H1 (cell line): ENCODE measurements at regions not wholly inside any gene's neighbourhood (a gene's known extent, or its start where the extent isn't known, plus 50 kb on each side); places are given as distances from the start of the nearest gene placed in this dataset.

Experiments used
- CTCF ChIA-PET: fragments of 300-600 bp; sonication (Branson Sonifier 250); formaldehyde crosslinking; loops from one replicate; lab custom pipeline; 2021; ENCODE audit not compliant: partially characterized antibody; lab: Charles Lee
- POLR2A ChIA-PET: fragments of 300-600 bp; sonication (Branson Sonifier 250); formaldehyde crosslinking; loops from one replicate; lab custom pipeline; 2021; ENCODE audit warnings: inconsistent platforms; ENCODE audit not compliant: partially characterized antibody; lab: Charles Lee
- DNase-seq, 2 experiments: peaks; one replicate each; pipeline versions ENCODE4 v3.0.0 to v3.0.0-alpha.2; 2010 to 2022; ENCODE audit warnings: low spot score in 2 of 2, low read depth in 1 of 2, mixed read lengths in 1 of 2
- FAIRE-seq: peaks from 2 replicates; lab custom pipeline; 2011; peaks lifted over from hg19 to GRCh38; lab: Jason Lieb, UNC
- H2AFZ ChIP-seq: 2 replicates; pipeline ENCODE4 v1.8.1; 2012; ENCODE audit warnings: low read length, inconsistent platforms
- H2AK5ac ChIP-seq: 2 replicates; pipeline ENCODE4 v1.6.1; 2013; ENCODE audit warnings: low read depth, low read length
- H2BK120ac ChIP-seq: replicated peaks from 2 replicates; pipeline ENCODE3; 2013; ENCODE audit warnings: low read depth, low read length, inconsistent platforms
- H2BK12ac ChIP-seq: 2 replicates; pipeline ENCODE4 v1.6.1; 2013; ENCODE audit warnings: low read depth, low read length
- H2BK15ac ChIP-seq: 2 replicates; pipeline ENCODE4 v1.6.1; 2013; ENCODE audit warnings: low read length
- H2BK20ac ChIP-seq: 2 replicates; pipeline ENCODE4 v1.6.1; 2013; ENCODE audit warnings: low read length
- H2BK5ac ChIP-seq: 2 replicates; pipeline ENCODE4 v1.6.1; 2013; ENCODE audit warnings: low read depth, low read length
- H3K14ac ChIP-seq: 2 replicates; pipeline ENCODE4 v1.6.1; 2013; ENCODE audit warnings: inconsistent platforms; ENCODE audit not compliant: insufficient read length
- H3K18ac ChIP-seq: 2 replicates; pipeline ENCODE4 v1.6.1; 2013; ENCODE audit warnings: low read length; ENCODE audit errors: extremely low read depth
- H3K23ac ChIP-seq: 2 replicates; pipeline ENCODE4 v1.6.1; 2013; ENCODE audit warnings: inconsistent platforms; ENCODE audit not compliant: insufficient read length
- H3K23me2 ChIP-seq: 2 replicates; pipeline ENCODE4 v1.6.1; 2013; ENCODE audit warnings: low read depth, low read length
- H3K27ac ChIP-seq: 2 replicates; pipeline ENCODE4 v1.6.1; 2011; ENCODE audit warnings: low read depth, low read length, inconsistent platforms
- H3K27me3 ChIP-seq, 4 experiments: replicated peaks in 1 of 4; 1 replicate in 1 of 4; 2 replicates in 3 of 4; pipeline versions ENCODE4 v1.6.1 to v1.8.1; 2011 to 2013; ENCODE audit warnings: low read length in 3 of 4, mild to moderate bottlenecking in 3 of 4, inconsistent platforms in 2 of 4, mixed read lengths in 2 of 4, moderate library complexity in 1 of 4; ENCODE audit not compliant: control insufficient read depth in 3 of 4, insufficient read depth in 3 of 4; ENCODE audit errors: extremely low read depth in 1 of 4
- H3K36me3 ChIP-seq, 4 experiments: 2 replicates each; pipeline versions ENCODE4 v1.6.1 to v1.8.1; 2011 to 2013; ENCODE audit warnings: mild to moderate bottlenecking in 4 of 4, low read length in 3 of 4, moderate library complexity in 2 of 4, control low read depth in 1 of 4, inconsistent platforms in 1 of 4; ENCODE audit not compliant: insufficient read depth in 4 of 4, control insufficient read depth in 2 of 4
- H3K4ac ChIP-seq: replicated peaks from 2 replicates; pipeline ENCODE3; 2013; ENCODE audit warnings: low read length, low read depth, mixed read lengths, inconsistent platforms; ENCODE audit not compliant: insufficient read length
- H3K4me1 ChIP-seq, 4 experiments: replicated peaks in 1 of 4; 1 replicate in 1 of 4; 2 replicates in 3 of 4; pipeline versions ENCODE4 v1.6.1 to v1.8.1; 2011 to 2013; ENCODE audit warnings: low read length in 3 of 4, inconsistent platforms in 2 of 4, mixed read lengths in 1 of 4; ENCODE audit not compliant: insufficient read depth in 4 of 4, control insufficient read depth in 3 of 4
- H3K4me2 ChIP-seq, 2 experiments: 2 replicates each; pipeline versions ENCODE4 v1.6.1 to v1.8.1; 2011 to 2013; ENCODE audit warnings: low read depth in 2 of 2, low read length in 2 of 2, control low read depth in 1 of 2, inconsistent platforms in 1 of 2, mild to moderate bottlenecking in 1 of 2; ENCODE audit not compliant: insufficient read depth in 1 of 2
- H3K4me3 ChIP-seq, 4 experiments: fragments of 200-600, 300-600 bp in 1 of 4; sonication (generic), shearing (Covaris generic), sonication (Bioruptor Twin) in 1 of 4; 2 replicates each; pipeline versions ENCODE4 v1.5.1 to v1.8.1; 2011 to 2016; ENCODE audit warnings: low read length in 4 of 4, low read depth in 3 of 4, control low read depth in 2 of 4, inconsistent platforms in 2 of 4, mild to moderate bottlenecking in 2 of 4, mixed read lengths in 1 of 4, moderate library complexity in 1 of 4; ENCODE audit not compliant: insufficient read depth in 2 of 4; ENCODE audit errors: extremely low read depth in 1 of 4
- H3K56ac ChIP-seq: replicated peaks from 2 replicates; pipeline ENCODE3; 2013; ENCODE audit warnings: low read depth, mild to moderate bottlenecking, mixed read lengths, low read length, inconsistent platforms; ENCODE audit not compliant: insufficient read length
- H3K79me1 ChIP-seq: 2 replicates; pipeline ENCODE4 v1.6.1; 2013; ENCODE audit warnings: low read depth, low read length, control low read depth
- H3K79me2 ChIP-seq, 2 experiments: 2 replicates each; pipeline versions ENCODE4 v1.6.1 to v1.8.1; 2012 to 2013; ENCODE audit warnings: low read length in 2 of 2, mild to moderate bottlenecking in 2 of 2, inconsistent platforms in 1 of 2; ENCODE audit not compliant: insufficient read depth in 2 of 2, control insufficient read depth in 1 of 2
- H3K9ac ChIP-seq, 4 experiments: replicated peaks in 1 of 4; 1 replicate in 1 of 4; 2 replicates in 3 of 4; pipeline versions ENCODE4 v1.6.1 to v1.8.1; 2011 to 2013; ENCODE audit warnings: low read depth in 3 of 4, low read length in 3 of 4, control low read depth in 2 of 4, mild to moderate bottlenecking in 2 of 4, moderate library complexity in 2 of 4, inconsistent platforms in 1 of 4; ENCODE audit errors: extremely low read depth in 1 of 4
- H3K9me3 ChIP-seq, 2 experiments: 2 replicates each; pipeline versions ENCODE4 v1.6.1 to v1.8.1; 2012 to 2013; ENCODE audit warnings: mild to moderate bottlenecking in 2 of 2, moderate library complexity in 2 of 2, control low read depth in 1 of 2, inconsistent platforms in 1 of 2, low read depth in 1 of 2, low read length in 1 of 2, mixed read lengths in 1 of 2; ENCODE audit not compliant: insufficient read depth in 2 of 2
- H4K20me1 ChIP-seq, 2 experiments: replicated peaks in 1 of 2; 2 replicates each; pipeline versions ENCODE3 to v1.8.1; 2011 to 2013; ENCODE audit warnings: inconsistent platforms in 2 of 2, low read length in 2 of 2, mild to moderate bottlenecking in 1 of 2; ENCODE audit not compliant: insufficient read depth in 2 of 2, control insufficient read depth in 1 of 2
- H4K5ac ChIP-seq: 2 replicates; pipeline ENCODE4 v1.6.1; 2013; ENCODE audit warnings: low read length, low read depth, mixed read lengths, inconsistent platforms; ENCODE audit not compliant: insufficient read length
- H4K8ac ChIP-seq: 2 replicates; pipeline ENCODE4 v1.8.0; 2013; ENCODE audit warnings: mild to moderate bottlenecking, moderate library complexity, low read length, inconsistent platforms; ENCODE audit not compliant: insufficient read depth; ENCODE audit errors: extremely low read depth
- H4K91ac ChIP-seq: replicated peaks from 2 replicates; pipeline ENCODE3; 2013; ENCODE audit warnings: low read length, mixed read lengths, inconsistent platforms; ENCODE audit not compliant: insufficient read length
- CTCF ChIP-seq, 3 experiments: IDR thresholded peaks; 1 replicate in 2 of 3; 2 replicates in 1 of 3; pipeline versions ENCODE4 v1.5.1 to v1.6.1; 2011; ENCODE audit warnings: low read length in 3 of 3, mild to moderate bottlenecking in 3 of 3, inconsistent platforms in 2 of 3, low read depth in 1 of 3, moderate library complexity in 1 of 3; ENCODE audit not compliant: insufficient read depth in 1 of 3; ENCODE audit errors: control extremely low read depth in 1 of 3
- GABPA ChIP-seq: IDR thresholded peaks from 2 replicates; pipeline ENCODE4 v1.6.1; 2011; ENCODE audit warnings: mild to moderate bottlenecking, low read length, moderate library complexity, borderline replicate concordance; ENCODE audit not compliant: insufficient read depth
- POU5F1 ChIP-seq: IDR thresholded peaks from 2 replicates; pipeline ENCODE4 v1.6.1; 2011; ENCODE audit warnings: low read depth, mild to moderate bottlenecking, low read length, moderate library complexity
- RAD21 ChIP-seq, 2 experiments: IDR thresholded peaks in 1 of 2; conservative IDR thresholded peaks in 1 of 2; 2 replicates each; pipeline ENCODE4 v1.6.1; 2011; ENCODE audit warnings: low read depth in 2 of 2, low read length in 2 of 2, improper control_type of control experiment in 1 of 2, inconsistent platforms in 1 of 2, mild to moderate bottlenecking in 1 of 2, moderate library complexity in 1 of 2
- SIN3A ChIP-seq, 2 experiments: IDR thresholded peaks in 1 of 2; conservative IDR thresholded peaks in 1 of 2; 2 replicates each; pipeline ENCODE4 v1.6.1; 2011 to 2012; ENCODE audit warnings: low read length in 2 of 2, improper control_type of control experiment in 1 of 2, low read depth in 1 of 2, mild to moderate bottlenecking in 1 of 2
- WGBS, 2 experiments: shearing (Covaris generic) in 1 of 2; methylation state at CpG; one replicate each; pipeline versions ENCODE4 v1.1.6 to v1.1.7; 2013 to 2015; ENCODE audit warnings: low lambda C conversion rate in 2 of 2, mixed read lengths in 2 of 2, inconsistent platforms in 1 of 2, low coverage in 1 of 2, missing lambda C conversion rate in 1 of 2; ENCODE audit not compliant: insufficient replicate concordance in 2 of 2, insufficient coverage in 1 of 2, insufficient read length in 1 of 2; ENCODE audit errors: extremely low coverage in 1 of 2, missing lambda C conversion rate in 1 of 2; 5-methylcytosine and 5-hydroxymethylcytosine counted together

GRCh38 chr1:29835874-29836273, 599.6 kb downstream of the PTPRU start:
- Histone ChIP-seq H3K4ac (no peak overlapping the region), H3K4me3 (no peak overlapping the region), H4K20me1 (no peaks in the 10 kb centered on the region), H3K79me2 (no peaks in the 10 kb centered on the region), H3K27ac (no peak overlapping the region), H2BK5ac (no peak overlapping the region), H4K5ac (no peak overlapping the region), H3K14ac (no peak overlapping the region), H4K8ac (no peak overlapping the region), H2BK20ac (no peak overlapping the region), H3K36me3 (no peaks in the 10 kb centered on the region), H2AFZ (no peak overlapping the region), H2AK5ac (no peak overlapping the region), H3K79me1 (no peaks in the 10 kb centered on the region), H2BK120ac (no peak overlapping the region), H4K91ac (no peak overlapping the region), H3K4me2 (no peak overlapping the region), H3K27me3 (no peaks in the 10 kb centered on the region), H3K23ac (no peak overlapping the region), H3K4me1 (peaks cover 0 to 3% (median 2%) of the 10 kb centered on the region in 4 experiments; a peak in 3 of 7 replicates), H3K18ac (no peak overlapping the region), H3K9ac (no peak overlapping the region), H3K56ac (no peak overlapping the region), H2BK15ac (no peak overlapping the region), H3K23me2 (no peaks in the 10 kb centered on the region), H3K9me3 (peaks cover under 1 to 2% of the 10 kb centered on the region in 2 experiments; a peak in 1 of 4 replicates), H2BK12ac (no peak overlapping the region)
- DNase-seq (peak in 1 of 2 experiments; percentile 43), FAIRE-seq (no peak)
- CTCF ChIA-PET: interaction anchor here (0.7 to 1.8 kb wide), 9 partner anchors 13 to 545 kb away, joined by 3 to 9 read pairs (median 3); no protein-coding TSS in a partner anchor
- TF ChIP-seq CTCF (IDR thresholded peaks at IDR 0.05; ENCODE audit: control extremely low read depth in 1 of 3, insufficient read depth in 1 of 3, low read depth in 1 of 3, low read length in 3 of 3): peak in 2 of 3 experiments; percentile 8 to 29; a peak in 2 of 4 replicates
- no peak for TF ChIP-seq GABPA
- no peak for TF ChIP-seq POU5F1
- TF ChIP-seq SIN3A (conservative IDR thresholded peaks at IDR 0.05 in 1 of 2, IDR thresholded peaks at IDR 0.05 in 1 of 2; ENCODE audit: low read depth in 1 of 2, low read length in 2 of 2): no peak
- TF ChIP-seq RAD21 (IDR thresholded peaks at IDR 0.05 in 1 of 2, conservative IDR thresholded peaks at IDR 0.05 in 1 of 2; ENCODE audit: low read depth in 2 of 2, low read length in 2 of 2): peak; percentile 43 to 52
- POLR2A ChIA-PET: interaction anchor here (1.1 to 1.2 kb wide), 2 partner anchors 15 to 48 kb away, joined by 3 read pairs; no protein-coding TSS in a partner anchor
- 72% methylated on average over 8 of the region's 8 CpGs; no CpG with 5 or more reads in 1 of the 2 experiments for WGBS, 2 experiments
